Transverse colon (tissue), 4 donors: ENCODE measurements at regions not wholly inside any gene's neighbourhood (a gene's known extent, or its start where the extent isn't known, plus 50 kb on each side); places are given as distances from the start of the nearest gene placed in this dataset.

Experiments
- DNase-seq: peaks from one replicate; pipeline ENCODE4 v3.0.0-alpha.2; 2019
- H3K27ac ChIP-seq, 4 donors: fragments of 200-600 bp; sonication (generic); 2 replicates each; pipeline ENCODE4 v1.5.1; 2016 to 2018; ENCODE audit warnings: inconsistent platforms in 4 of 4
- H3K27me3 ChIP-seq: fragments of 200-600 bp; sonication (generic); 2 replicates; pipeline ENCODE4 v1.5.1; 2017; ENCODE audit warnings: inconsistent platforms
- H3K36me3 ChIP-seq, 4 donors: fragments of 200-600 bp; sonication (generic); 2 replicates each; pipeline ENCODE4 v1.5.1; 2017 to 2019; ENCODE audit warnings: inconsistent platforms in 4 of 4
- H3K4me1 ChIP-seq, 4 donors: fragments of 200-600 bp; sonication (generic); 2 replicates each; pipeline ENCODE4 v1.5.1; 2017 to 2020; ENCODE audit warnings: inconsistent platforms in 4 of 4
- H3K4me3 ChIP-seq, 4 donors: fragments of 200-600 bp; sonication (generic); 1 replicate in 1 of 4; 2 replicates in 3 of 4; pipeline versions ENCODE4 v1.5.1 to v1.6.1; 2017 to 2019; ENCODE audit warnings: inconsistent platforms in 4 of 4
- H3K9me3 ChIP-seq, 2 donors: fragments of 200-600 bp; sonication (generic); 2 replicates each; pipeline ENCODE4 v1.5.1; 2017 to 2019; ENCODE audit warnings: inconsistent platforms in 2 of 2
- CTCF ChIP-seq, 5 experiments: fragments of 200-600 bp in 3 of 5; fragments of 450-650 bp in 2 of 5; sonication (generic) in 3 of 5; IDR thresholded peaks; 1 replicate in 2 of 5; 2 replicates in 3 of 5; pipeline ENCODE4 v1.5.1; 2016 to 2017; ENCODE audit warnings: antibody characterized with exemption in 5 of 5, inconsistent platforms in 3 of 5, mild to moderate bottlenecking in 2 of 5, moderate library complexity in 1 of 5
- EP300 ChIP-seq: sonication (generic); formaldehyde crosslinking; IDR thresholded peaks from one replicate; pipeline ENCODE4 v1.6.1; 2017; ENCODE audit warnings: antibody characterized with exemption, low read depth
- POLR2A ChIP-seq: fragments of 450-650 bp; IDR thresholded peaks from one replicate; pipeline ENCODE4 v1.6.1; 2016; ENCODE audit warnings: antibody characterized with exemption, mild to moderate bottlenecking, moderate library complexity
- POLR2AphosphoS5 ChIP-seq, 3 donors: sonication (generic); formaldehyde crosslinking; IDR thresholded peaks; one replicate each; pipeline ENCODE4 v1.6.1; 2016; ENCODE audit warnings: antibody characterized with exemption in 3 of 3
- WGBS, 2 donors: methylation state at CpG; one replicate each; pipeline ENCODE4 v1.1.5; 2018; ENCODE audit warnings: low coverage in 1 of 2; 5-methylcytosine and 5-hydroxymethylcytosine counted together
- in situ Hi-C, 4 donors: fragments of 200-750 bp; cut with MboI; loops; one replicate each; pipeline versions ENCODE4 v1.15.0 to v1.15.1; 2017; ENCODE audit warnings: low sequenced_read_pairs in 3 of 4, low pct_ligation_motif_present in 1 of 4, low pct_unique_long_range_greater_than_20kb in 1 of 4
- intact Hi-C: fragments of 100-400 bp; cut with DNase I; formaldehyde crosslinking; loops from one replicate; pipeline ENCODE4 v1.15.1; 2023; ENCODE audit warnings: low total_unique reads

GRCh38 chr17:14510136-14510535 is 209.3 kb downstream of the HS3ST3B1 start:
- in situ Hi-C loops: loop anchor here in 1 of 4 donors (10.0 kb wide), 1 partner anchor 55 kb away; no protein-coding TSS in a partner anchor
- Histone ChIP-seq H3K4me1 (no peaks in the 10 kb centered on the region), H3K4me3 (no peak overlapping the region), H3K9me3 (no peaks in the 10 kb centered on the region), H3K36me3 (no peaks in the 10 kb centered on the region), H3K27ac (no peak overlapping the region), H3K27me3 (no peaks in the 10 kb centered on the region)
- WGBS, 2 donors: 81 to 86% methylated on average over 3 of the region's 3 CpGs
- intact Hi-C loops: no loop called here
- DNase-seq: no peak
- TF ChIP-seq POLR2A (no peak), EP300 (no peak), POLR2AphosphoS5 (IDR thresholded peaks at IDR 0.05) (no peak), CTCF (IDR thresholded peaks at IDR 0.05) (no peak)

GRCh38 chr17:14508156-14508555 is 207.3 kb downstream of the HS3ST3B1 start:
- no peaks in the 10 kb centered on the region for H3K36me3 ChIP-seq
- no peak overlapping the region for H3K27ac ChIP-seq
- TF ChIP-seq CTCF (IDR thresholded peaks at IDR 0.05) (no peak), EP300 (no peak), POLR2AphosphoS5 (IDR thresholded peaks at IDR 0.05) (no peak), POLR2A (no peak)
- WGBS, 2 donors: 60 to 91% methylated on average over 1 to 5 of the region's 5 CpGs
- intact Hi-C loops: no loop called here
- no peak overlapping the region for H3K4me3 ChIP-seq
- H3K27me3 ChIP-seq: no peaks in the 10 kb centered on the region
- DNase-seq: no peak
- in situ Hi-C loops: no loop called here
- H3K9me3 ChIP-seq: no peaks in the 10 kb centered on the region
- no peaks in the 10 kb centered on the region for H3K4me1 ChIP-seq

GRCh38 chr17:14506364-14506763 is 205.5 kb downstream of the HS3ST3B1 start:
- Histone ChIP-seq H3K4me1 (no peaks in the 10 kb centered on the region), H3K27ac (no peak overlapping the region), H3K27me3 (no peaks in the 10 kb centered on the region), H3K4me3 (no peak overlapping the region), H3K9me3 (no peaks in the 10 kb centered on the region), H3K36me3 (no peaks in the 10 kb centered on the region)
- 72 to 76% methylated on average over 4 to 5 of the region's 5 CpGs for WGBS, 2 donors
- DNase-seq: no peak
- intact Hi-C loops: no loop called here
- in situ Hi-C loops: no loop called here
- no peak for TF ChIP-seq EP300
- no peak for TF ChIP-seq POLR2AphosphoS5 (IDR thresholded peaks at IDR 0.05)
- TF ChIP-seq POLR2A: no peak
- TF ChIP-seq CTCF (IDR thresholded peaks at IDR 0.05): no peak

GRCh38 chr17:14505606-14506005 is 204.7 kb downstream of the HS3ST3B1 start:
- H3K9me3 ChIP-seq: no peaks in the 10 kb centered on the region
- no peak for TF ChIP-seq CTCF (IDR thresholded peaks at IDR 0.05)
- no peak for TF ChIP-seq POLR2A
- TF ChIP-seq EP300: no peak
- TF ChIP-seq POLR2AphosphoS5 (IDR thresholded peaks at IDR 0.05): no peak
- intact Hi-C loops (no loop called here), in situ Hi-C loops (no loop called here)
- no peaks in the 10 kb centered on the region for H3K27me3 ChIP-seq
- H3K4me1 ChIP-seq: no peaks in the 10 kb centered on the region
- DNase-seq: no peak
- H3K27ac ChIP-seq: no peak overlapping the region
- no peak overlapping the region for H3K4me3 ChIP-seq
- WGBS, 2 donors: 35% methylated on average over 3 of the region's 3 CpGs; no CpG with 5 or more reads in 1 of the 2 donors
- H3K36me3 ChIP-seq: no peaks in the 10 kb centered on the region
